Naive thymus-derived CD8-positive, alpha-beta T cell (primary cell): ENCODE measurements at regions not wholly inside any gene's neighbourhood (a gene's known extent, or its start where the extent isn't known, plus 50 kb on each side); places are given as distances from the start of the nearest gene placed in this dataset.

Experiments
- ATAC-seq, 2 donors: fragments of 150-1000 bp; cut with Tn5 transposase in 1 of 2; sonication (Bioruptor Pico), chemical (Tn5 transposase) in 1 of 2; 1 replicate in 1 of 2; 2 replicates in 1 of 2; pipeline ENCODE4 v1.10.0; 2021; ENCODE audit warnings: mild to moderate bottlenecking in 2 of 2, moderate library complexity in 2 of 2
- POLR2A ChIA-PET: fragments of 350-600 bp; sonication (Branson Sonifier 250); formaldehyde crosslinking; loops from one replicate; lab custom pipeline; 2021; ENCODE audit warnings: antibody characterized with exemption; lab: Charles Lee
- DNase-seq, 10 donors: peaks; one replicate each; pipeline versions ENCODE4 v3.0.0 to v3.0.0-alpha.2; 2020 to 2022
- H3K27ac Mint-ChIP-seq, 10 donors: one replicate each; pipeline ENCODE4 v1.8.0; 2020 to 2022; ENCODE audit warnings: mild to moderate bottlenecking in 10 of 10, mixed read lengths in 10 of 10, moderate library complexity in 4 of 10, inconsistent platforms in 1 of 10
- H3K27me3 Mint-ChIP-seq, 5 donors: one replicate each; pipeline ENCODE4 v1.8.0; 2021 to 2022; ENCODE audit warnings: mixed read lengths in 5 of 5
- H3K36me3 Mint-ChIP-seq, 3 donors: one replicate each; pipeline ENCODE4 v1.8.0; 2020 to 2022; ENCODE audit warnings: mixed read lengths in 3 of 3, mild to moderate bottlenecking in 2 of 3, inconsistent platforms in 1 of 3
- H3K4me1 Mint-ChIP-seq, 4 donors: one replicate each; pipeline ENCODE4 v1.8.0; 2021 to 2022; ENCODE audit warnings: mixed read lengths in 4 of 4
- H3K4me3 Mint-ChIP-seq, 10 donors: one replicate each; pipeline ENCODE4 v1.8.0; 2020 to 2022; ENCODE audit warnings: mild to moderate bottlenecking in 10 of 10, mixed read lengths in 10 of 10, moderate library complexity in 6 of 10, inconsistent platforms in 1 of 10
- H3K9me3 Mint-ChIP-seq, 9 donors: one replicate each; pipeline ENCODE4 v1.8.0; 2020 to 2022; ENCODE audit warnings: mixed read lengths in 9 of 9, mild to moderate bottlenecking in 3 of 9, inconsistent platforms in 1 of 9, moderate library complexity in 1 of 9

DNA sequence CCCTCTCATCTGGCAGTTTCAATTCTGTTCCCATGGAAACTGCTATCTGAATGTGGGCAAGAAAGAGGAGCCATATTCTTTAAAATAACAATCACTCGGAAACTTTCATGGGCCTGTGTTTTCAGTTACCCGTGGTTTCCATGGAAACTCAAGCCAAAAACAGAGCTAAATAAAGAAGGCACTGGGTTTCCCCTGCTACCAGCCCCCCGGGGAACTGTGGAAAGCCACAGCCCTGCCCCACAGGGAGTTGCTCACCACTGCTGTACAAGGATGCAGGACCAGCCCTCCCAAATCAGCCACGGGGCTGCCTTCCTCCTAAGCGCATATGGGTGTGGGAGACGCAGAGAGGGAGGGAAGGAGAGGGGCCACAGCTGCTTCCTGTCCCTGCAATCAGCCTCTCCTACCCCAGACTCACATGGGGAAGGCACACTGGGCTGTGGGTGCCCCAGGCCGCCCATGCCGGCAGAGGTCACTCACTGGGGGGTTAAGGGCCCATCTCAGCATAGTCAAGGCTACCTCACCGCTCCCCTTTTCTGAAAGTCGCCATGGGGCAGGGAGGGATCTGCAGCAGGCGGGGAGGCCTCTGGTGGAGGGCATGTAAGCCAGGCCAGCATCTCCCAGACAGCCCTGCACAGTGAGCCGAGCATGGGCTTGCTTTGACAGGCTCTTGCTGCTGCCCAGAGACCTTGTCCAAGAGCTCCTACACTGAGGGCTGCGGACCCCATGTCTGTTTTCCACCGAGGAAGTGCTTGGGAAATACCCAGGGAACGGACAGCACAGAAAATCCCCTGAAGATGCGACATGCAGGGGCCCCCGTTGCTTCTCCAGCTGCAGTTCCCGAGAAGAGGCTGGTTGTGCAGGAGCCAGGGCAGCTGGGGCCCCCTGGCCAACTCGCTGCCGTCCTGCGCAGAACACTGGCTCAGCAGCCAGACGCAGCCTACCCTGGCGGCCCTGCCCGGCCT is 157.3 kb upstream of the PPP2R2D start:
- POLR2A ChIA-PET = no interaction called here
- Mint-ChIP-seq H3K4me3 (no peak overlapping the region), H3K9me3 (peaks cover 0 to 14% (median 3%) of the 10 kb centered on the region in 9 donors), H3K36me3 (peaks cover 0 to 11% (median 0%) of the 10 kb centered on the region in 3 donors), H3K27me3 (peaks cover 22 to 57% (median 39%) of the 10 kb centered on the region in 5 donors), H3K27ac (peak overlapping the region in 2 of 10 donors; percentile 27 to 37), H3K4me1 (peaks cover 0 to 6% (median 4%) of the 10 kb centered on the region in 4 donors)
- ATAC-seq = no peak
- DNase-seq = peak in 2 of 10 donors; percentile 12 to 19

DNA sequence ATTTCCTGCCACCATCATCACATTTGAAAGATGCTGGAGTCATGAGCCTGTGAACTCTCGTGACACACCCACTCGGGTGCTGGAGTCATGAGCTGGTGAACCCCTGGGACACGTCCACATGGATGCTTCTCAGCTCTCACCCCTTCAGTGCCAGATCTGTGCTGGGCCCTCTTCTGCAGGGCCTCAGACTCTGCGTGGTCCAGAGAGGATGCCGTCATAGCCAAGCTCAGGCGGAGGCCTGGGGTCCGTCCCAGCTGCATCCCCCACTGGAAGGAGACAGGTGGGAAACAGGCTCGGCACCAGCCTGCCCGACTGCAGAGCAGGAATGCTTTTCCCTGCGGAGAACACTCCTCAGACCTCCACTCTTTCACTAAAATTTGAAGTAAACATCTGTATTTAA is 156.5 kb upstream of the PPP2R2D start:
- Mint-ChIP-seq H3K4me3 (peak overlapping the region in 1 of 10 donors; percentile 6), H3K4me1 (peaks cover 0 to 5% (median 4%) of the 10 kb centered on the region in 4 donors), H3K9me3 (peaks cover 0 to 12% (median 3%) of the 10 kb centered on the region in 9 donors), H3K36me3 (peaks cover 0 to 11% (median 0%) of the 10 kb centered on the region in 3 donors), H3K27me3 (peaks cover 24 to 56% (median 39%) of the 10 kb centered on the region in 5 donors), H3K27ac (no peak overlapping the region)
- DNase-seq (no peak), ATAC-seq (no peak)
- POLR2A ChIA-PET = no interaction called here

DNA sequence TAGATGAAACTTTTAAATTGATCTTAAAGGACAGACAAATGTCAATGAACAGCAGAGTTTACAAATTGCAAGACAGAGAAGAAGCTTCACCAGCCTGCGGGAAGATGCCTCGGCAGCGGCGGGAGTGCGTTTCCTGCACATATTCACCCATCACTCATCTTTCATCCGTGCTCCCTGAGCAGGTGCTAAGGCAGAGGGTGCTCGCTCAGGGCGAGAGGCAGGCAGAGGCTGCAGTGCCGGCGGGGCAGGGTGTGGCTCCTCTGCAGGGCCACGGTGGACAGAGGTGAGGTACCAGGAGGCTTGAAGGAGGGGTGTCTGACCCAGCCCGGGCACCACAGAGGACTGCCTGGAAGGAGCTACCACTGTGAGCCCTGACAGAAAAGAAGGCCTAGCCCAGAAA is 155.2 kb upstream of the PPP2R2D start:
- POLR2A ChIA-PET = no interaction called here
- ATAC-seq (no peak), DNase-seq (no peak)
- Mint-ChIP-seq H3K27me3 (peaks cover 16 to 47% (median 30%) of the 10 kb centered on the region in 5 donors), H3K9me3 (no peaks in the 10 kb centered on the region), H3K36me3 (peaks cover 0 to 5% (median 0%) of the 10 kb centered on the region in 3 donors), H3K4me3 (no peak overlapping the region), H3K4me1 (peaks cover 0 to 5% (median 2%) of the 10 kb centered on the region in 4 donors), H3K27ac (no peak overlapping the region)

GRCh38 chr10:131746241-131746711 is 154.5 kb upstream of the PPP2R2D start:
- ATAC-seq = no peak
- Mint-ChIP-seq H3K9me3 (no peaks in the 10 kb centered on the region), H3K4me3 (no peak overlapping the region), H3K27ac (no peak overlapping the region), H3K27me3 (peaks cover 16 to 49% (median 30%) of the 10 kb centered on the region in 5 donors), H3K4me1 (peaks cover 0 to 5% (median 2%) of the 10 kb centered on the region in 4 donors), H3K36me3 (peaks cover 0 to 5% (median 0%) of the 10 kb centered on the region in 3 donors)
- no peak for DNase-seq
- POLR2A ChIA-PET = no interaction called here

DNA sequence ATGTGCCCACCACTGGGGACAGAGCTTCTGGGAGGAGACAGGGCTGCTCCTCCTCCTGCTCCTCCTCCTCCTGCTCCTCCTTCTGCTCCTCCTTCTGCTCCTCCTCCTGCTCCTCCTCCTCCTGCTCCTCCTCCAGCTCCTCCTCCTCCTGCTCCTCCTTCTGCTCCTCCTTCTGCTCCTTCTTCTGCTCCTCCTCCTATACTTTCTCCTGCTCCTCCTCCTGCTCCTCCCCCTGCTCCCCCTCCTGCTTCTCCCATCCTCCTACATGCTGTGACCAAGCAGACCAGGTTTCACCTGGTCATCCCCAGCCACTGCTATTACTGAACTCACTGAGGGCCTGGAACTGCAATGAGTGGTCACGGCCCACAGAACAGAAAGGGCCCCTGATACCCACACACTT is 154.0 kb upstream of the PPP2R2D start:
- no peaks in the 10 kb centered on the region for H3K9me3 Mint-ChIP-seq
- POLR2A ChIA-PET = no interaction called here
- ATAC-seq (no peak), DNase-seq (no peak)
- peaks cover 0 to 5% (median 0%) of the 10 kb centered on the region in 3 donors for H3K36me3 Mint-ChIP-seq
- H3K27ac Mint-ChIP-seq = no peak overlapping the region
- peaks cover 0 to 5% (median 2%) of the 10 kb centered on the region in 4 donors for H3K4me1 Mint-ChIP-seq
- no peak overlapping the region for H3K4me3 Mint-ChIP-seq
- H3K27me3 Mint-ChIP-seq = peaks cover 16 to 52% (median 33%) of the 10 kb centered on the region in 5 donors

- no peak overlapping the region for H3K4me3 Mint-ChIP-seq
- no peak for ATAC-seq
- POLR2A ChIA-PET = no interaction called here
- peaks cover 0 to 5% (median 2%) of the 10 kb centered on the region in 4 donors for H3K4me1 Mint-ChIP-seq
- peaks cover 16 to 50% (median 34%) of the 10 kb centered on the region in 5 donors for H3K27me3 Mint-ChIP-seq
- peaks cover 0 to 5% (median 0%) of the 10 kb centered on the region in 3 donors for H3K36me3 Mint-ChIP-seq
- no peaks in the 10 kb centered on the region for H3K9me3 Mint-ChIP-seq
- no peak overlapping the region for H3K27ac Mint-ChIP-seq
- DNase-seq = no peak
Measured at GRCh38 chr10:131747251-131747650, 153.6 kb upstream of the PPP2R2D start.

DNA sequence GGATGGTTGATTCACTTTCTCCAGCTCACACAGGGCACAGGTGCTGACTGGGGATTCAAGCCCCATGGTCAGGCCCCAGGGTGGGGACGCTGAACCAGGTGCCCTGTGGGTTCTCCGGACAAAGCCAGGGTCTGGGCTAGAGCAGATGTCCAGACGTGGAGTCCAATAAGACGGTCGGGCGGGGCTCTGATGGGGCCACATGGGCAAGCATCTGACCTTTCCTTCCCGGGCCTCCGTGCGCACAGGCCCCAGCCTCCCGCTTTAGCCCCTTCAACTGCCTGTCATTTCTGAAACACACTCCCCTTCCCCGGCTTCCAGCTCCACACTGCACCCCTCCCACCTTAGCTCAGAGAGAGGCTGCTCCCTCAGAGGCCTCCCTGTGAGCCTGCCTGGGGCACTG is 153.0 kb upstream of the PPP2R2D start:
- POLR2A ChIA-PET = no interaction called here
- Mint-ChIP-seq H3K27ac (no peak overlapping the region), H3K4me3 (no peak overlapping the region), H3K27me3 (peaks cover 16 to 47% (median 34%) of the 10 kb centered on the region in 5 donors), H3K36me3 (peaks cover 0 to 5% (median 0%) of the 10 kb centered on the region in 3 donors), H3K4me1 (peaks cover 0 to 5% (median 2%) of the 10 kb centered on the region in 4 donors), H3K9me3 (no peaks in the 10 kb centered on the region)
- ATAC-seq = no peak
- no peak for DNase-seq

- Mint-ChIP-seq H3K9me3 (no peaks in the 10 kb centered on the region), H3K4me1 (peaks cover 0 to 5% (median 2%) of the 10 kb centered on the region in 4 donors), H3K27me3 (peaks cover 16 to 47% (median 34%) of the 10 kb centered on the region in 5 donors), H3K36me3 (peaks cover 0 to 5% (median 0%) of the 10 kb centered on the region in 3 donors), H3K27ac (no peak overlapping the region), H3K4me3 (no peak overlapping the region)
- POLR2A ChIA-PET = no interaction called here
- no peak for DNase-seq
- no peak for ATAC-seq
Measured at GRCh38 chr10:131748191-131748590, 152.6 kb upstream of the PPP2R2D start.

DNA sequence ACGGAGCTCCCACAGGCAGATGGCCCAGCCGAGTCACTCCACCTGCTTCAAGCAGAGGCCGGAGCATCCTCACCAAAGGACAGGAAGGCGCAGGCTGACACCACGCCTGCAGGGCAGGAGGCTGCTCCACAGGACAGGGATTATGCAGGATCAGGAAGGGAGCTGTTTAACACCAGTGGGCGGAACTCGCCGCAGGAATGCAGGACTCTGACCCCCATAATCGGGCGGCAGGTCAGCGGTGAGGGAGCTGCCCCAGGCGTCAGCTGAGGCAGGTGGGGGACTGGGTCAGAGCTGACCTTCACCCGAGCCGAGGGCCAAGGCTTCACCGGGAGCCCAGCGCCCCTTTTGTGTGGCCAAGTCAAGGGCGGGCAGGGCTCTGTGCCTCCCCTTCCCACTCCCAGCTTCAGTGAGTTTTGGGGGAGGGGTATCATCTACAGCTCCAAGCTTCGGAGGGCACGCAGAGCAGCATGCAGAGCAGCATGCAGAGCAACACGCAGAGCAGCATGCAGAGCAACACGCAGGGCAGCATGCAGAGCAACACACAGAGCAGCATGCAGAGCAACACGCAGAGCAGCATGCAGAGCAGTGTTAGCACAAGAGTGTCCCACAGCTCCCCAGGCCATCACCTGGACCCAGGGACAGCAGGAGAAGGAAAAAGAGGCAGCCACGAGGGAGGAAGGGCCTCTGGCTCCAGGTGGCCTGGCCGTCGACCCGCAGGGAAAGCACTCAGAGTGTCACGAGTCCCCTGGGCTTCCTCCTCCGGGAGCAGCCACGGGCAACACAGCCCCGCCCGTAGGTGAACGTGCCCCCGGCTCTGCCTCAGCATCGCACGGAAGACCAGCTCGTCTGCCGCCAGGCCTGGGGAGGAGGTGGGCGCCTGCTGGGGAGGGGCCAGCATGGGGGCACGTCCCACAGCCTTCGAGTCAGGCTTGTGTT is 151.7 kb upstream of the PPP2R2D start:
- peaks cover 0 to 3% (median 0%) of the 10 kb centered on the region in 3 donors for H3K36me3 Mint-ChIP-seq
- peaks cover 13 to 41% (median 29%) of the 10 kb centered on the region in 5 donors for H3K27me3 Mint-ChIP-seq
- H3K27ac Mint-ChIP-seq = no peak overlapping the region
- POLR2A ChIA-PET = no interaction called here
- DNase-seq = no peak
- no peaks in the 10 kb centered on the region for H3K9me3 Mint-ChIP-seq
- peaks cover 0 to 3% (median under 1%) of the 10 kb centered on the region in 4 donors for H3K4me1 Mint-ChIP-seq
- ATAC-seq = no peak
- H3K4me3 Mint-ChIP-seq = no peak overlapping the region

- no peaks in the 10 kb centered on the region for H3K36me3 Mint-ChIP-seq
- no peak for ATAC-seq
Measured at GRCh38 chr10:131749767-131750142, 151.1 kb upstream of the PPP2R2D start.

GRCh38 chr10:131750171-131750895 is 150.5 kb upstream of the PPP2R2D start:
- DNase-seq = no peak
- H3K4me1 Mint-ChIP-seq = no peaks in the 10 kb centered on the region
- no peak overlapping the region for H3K4me3 Mint-ChIP-seq
- H3K9me3 Mint-ChIP-seq = no peaks in the 10 kb centered on the region
- POLR2A ChIA-PET = no interaction called here
- peaks cover 7 to 29% (median 17%) of the 10 kb centered on the region in 5 donors for H3K27me3 Mint-ChIP-seq
- no peak for ATAC-seq
- H3K27ac Mint-ChIP-seq = no peak overlapping the region
- H3K36me3 Mint-ChIP-seq = no peaks in the 10 kb centered on the region

More at GRCh38 chr10:131749767-131750142, 151.1 kb upstream of the PPP2R2D start:
- DNase-seq = no peak
- no peak overlapping the region for H3K27ac Mint-ChIP-seq
- H3K4me3 Mint-ChIP-seq = no peak overlapping the region
- H3K9me3 Mint-ChIP-seq = no peaks in the 10 kb centered on the region
- peaks cover 0 to 3% (median 0%) of the 10 kb centered on the region in 4 donors for H3K4me1 Mint-ChIP-seq
- peaks cover 10 to 35% (median 23%) of the 10 kb centered on the region in 5 donors for H3K27me3 Mint-ChIP-seq
- POLR2A ChIA-PET = no interaction called here
